ENCODE measurements at regions not wholly inside any gene's neighbourhood (a gene's known extent, or its start where the extent isn't known, plus 50 kb on each side); places are given as distances from the start of the nearest gene placed in this dataset.
A peak's percentile ranks its signal among the peaks of the same experiment; 100 is the strongest.

GRCh38 chr9:124202447-124202971 lies 55.2 kb upstream of the NEK6 start:
- no peaks in the 10 kb centered on the region for H3K9me1 ChIP-seq (replicated peaks; ENCODE audit: control insufficient read depth, extremely low read depth, insufficient read depth, low read length)
- H4K20me1 ChIP-seq (replicated peaks; ENCODE audit: control insufficient read depth, extremely low read depth, insufficient read depth, low read length) = no peaks in the 10 kb centered on the region
- FAIRE-seq (peak; percentile 4), DNase-seq (ENCODE audit: low read depth, low spot score) (peak; percentile 44)
- TF ChIP-seq MYC (IDR thresholded peaks at IDR 0.05; ENCODE audit: low read depth, low read length) = no peak
- TF ChIP-seq GATA2 (IDR thresholded peaks at IDR 0.05; ENCODE audit: insufficient read depth, insufficient read length, low read depth, low read length) = peak; percentile 32
- no peak overlapping the region for H3K4me2 ChIP-seq (ENCODE audit: insufficient read depth, low read length)
- H3K9ac ChIP-seq (replicated peaks; ENCODE audit: extremely low read depth, insufficient read depth, low read length) = no peak overlapping the region
- no peak overlapping the region for H3K27ac ChIP-seq (ENCODE audit: insufficient read depth, low read depth, low read length)
- ChIA-PET CTCF (no interaction called here), POLR2A (no interaction called here)
- H3K4me1 ChIP-seq (ENCODE audit: control insufficient read depth, extremely low read depth, insufficient read depth, low read length) = peaks cover 2% of the 10 kb centered on the region
- no TSS peak for BruUV-seq (replicated peaks)
- dilution Hi-C loops (cut with MboI; ENCODE audit: extremely low pct_ligation_motif_present, low sequenced_read_pairs) (loop anchor here (25.0 kb wide), 1 partner anchor 110 kb away; no protein-coding TSS in a partner anchor), intact Hi-C loops (cut with micrococcal nuclease) (no loop called here)
- no peaks in the 10 kb centered on the region for H3K79me2 ChIP-seq (ENCODE audit: control insufficient read depth, insufficient read depth, low read length)
- peaks cover 6 to 11% of the 10 kb centered on the region in 2 experiments for H3K27me3 ChIP-seq (ENCODE audit: control insufficient read depth in 2 of 2, insufficient read depth in 2 of 2, low read length in 2 of 2)
- no peaks in the 10 kb centered on the region for H3K36me3 ChIP-seq (ENCODE audit: control insufficient read depth in 2 of 2, extremely low read depth in 1 of 2, insufficient read depth in 2 of 2, low read length in 2 of 2)
- H2AFZ ChIP-seq (ENCODE audit: low read depth, low read length) = peak overlapping the region; percentile 13
- no peak overlapping the region for H3K4me3 ChIP-seq (replicated peaks in 1 of 3; ENCODE audit: insufficient read depth in 1 of 3, low read depth in 1 of 3, low read length in 3 of 3)
- H3K9me3 ChIP-seq (replicated peaks; ENCODE audit: control insufficient read depth, insufficient read depth, low read length) = no peaks in the 10 kb centered on the region

GRCh38 chr9:124205686-124206352 lies 51.9 kb upstream of the NEK6 start:
- peaks cover 5% of the 10 kb centered on the region for H3K4me1 ChIP-seq (ENCODE audit: control insufficient read depth, extremely low read depth, insufficient read depth, low read length)
- no peaks in the 10 kb centered on the region for H4K20me1 ChIP-seq (replicated peaks; ENCODE audit: control insufficient read depth, extremely low read depth, insufficient read depth, low read length)
- TF ChIP-seq EZH2 (IDR thresholded peaks at IDR 0.05; ENCODE audit: borderline replicate concordance, low read depth, low read length, severe bottlenecking) = no peak
- TF ChIP-seq POLR2AphosphoS5 (IDR thresholded peaks at IDR 0.05; ENCODE audit: insufficient read depth, low read depth, low read length) = no peak
- TF ChIP-seq MAX (IDR thresholded peaks at IDR 0.05; ENCODE audit: insufficient read depth, insufficient read length) = no peak
- no peak for TF ChIP-seq CTCF (IDR thresholded peaks at IDR 0.05; ENCODE audit: extremely low read depth in 1 of 2, insufficient read depth in 1 of 2, low read depth in 1 of 2, low read length in 2 of 2)
- TF ChIP-seq MYC (IDR thresholded peaks at IDR 0.05; ENCODE audit: low read depth, low read length) = no peak
- POLR2A ChIA-PET = no interaction called here
- no peak overlapping the region for H3K27ac ChIP-seq (ENCODE audit: insufficient read depth, low read depth, low read length)
- no peaks in the 10 kb centered on the region for H3K79me2 ChIP-seq (ENCODE audit: control insufficient read depth, insufficient read depth, low read length)
- CTCF ChIA-PET = no interaction called here
- intact Hi-C loops (cut with micrococcal nuclease) (no loop called here), dilution Hi-C loops (cut with MboI; ENCODE audit: extremely low pct_ligation_motif_present, low sequenced_read_pairs) (loop anchor here (25.0 kb wide), 1 partner anchor 106 kb away; no protein-coding TSS in a partner anchor)
- BruUV-seq (replicated peaks) = no TSS peak
- H3K9ac ChIP-seq (replicated peaks; ENCODE audit: extremely low read depth, insufficient read depth, low read length) = no peak overlapping the region
- no peaks in the 10 kb centered on the region for H3K36me3 ChIP-seq (ENCODE audit: control insufficient read depth in 2 of 2, extremely low read depth in 1 of 2, insufficient read depth in 2 of 2, low read length in 2 of 2)
- H3K27me3 ChIP-seq (ENCODE audit: control insufficient read depth in 2 of 2, insufficient read depth in 2 of 2, low read length in 2 of 2) = peaks cover 6 to 11% of the 10 kb centered on the region in 2 experiments
- FAIRE-seq (no peak), DNase-seq (ENCODE audit: low read depth, low spot score) (no peak)
- no peak overlapping the region for H3K4me2 ChIP-seq (ENCODE audit: insufficient read depth, low read length)
- H3K4me3 ChIP-seq (replicated peaks in 1 of 3; ENCODE audit: insufficient read depth in 1 of 3, low read depth in 1 of 3, low read length in 3 of 3) = no peak overlapping the region
- H2AFZ ChIP-seq (ENCODE audit: low read depth, low read length) = no peak overlapping the region
- no peaks in the 10 kb centered on the region for H3K9me3 ChIP-seq (replicated peaks; ENCODE audit: control insufficient read depth, insufficient read depth, low read length)
- H3K9me1 ChIP-seq (replicated peaks; ENCODE audit: control insufficient read depth, extremely low read depth, insufficient read depth, low read length) = no peaks in the 10 kb centered on the region
